DMS114 treated with DMSO at 0.1 percent for 48 hours (cell line): ENCODE measurements at regions not wholly inside any gene's neighbourhood (a gene's known extent, or its start where the extent isn't known, plus 50 kb on each side); places are given as distances from the start of the nearest gene placed in this dataset.

Source experiments
- DNase-seq: peaks from one replicate; lab custom pipeline; 2025; ENCODE audit not compliant: unreplicated experiment; lab: John Stamatoyannopoulos, UW

GRCh38 chr4:166481055-166481454, 608.0 kb downstream of the TLL1 start:
- no peak for DNase-seq

- no peak for DNase-seq
Measured at GRCh38 chr4:166481739-166482138, 608.7 kb downstream of the TLL1 start.

DNA sequence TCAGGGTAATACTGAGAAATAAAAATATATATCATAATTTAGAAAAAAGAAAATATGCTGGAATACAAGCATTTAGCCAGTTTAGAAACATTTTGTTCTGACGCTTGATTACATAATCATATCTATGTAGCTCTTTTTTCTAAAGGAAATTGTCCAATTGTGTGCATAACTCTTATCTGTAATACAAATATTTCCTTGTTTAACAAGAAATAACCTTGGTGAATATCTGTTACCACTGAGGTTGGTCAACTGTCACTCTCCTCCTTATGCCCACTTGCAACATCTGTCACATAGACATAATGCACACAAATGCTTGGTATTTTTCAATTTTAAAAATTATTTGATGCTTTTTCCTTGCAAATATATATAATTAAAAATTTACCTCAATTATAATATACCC, 609.7 kb downstream of the TLL1 start:
- DNase-seq = no peak

DNA sequence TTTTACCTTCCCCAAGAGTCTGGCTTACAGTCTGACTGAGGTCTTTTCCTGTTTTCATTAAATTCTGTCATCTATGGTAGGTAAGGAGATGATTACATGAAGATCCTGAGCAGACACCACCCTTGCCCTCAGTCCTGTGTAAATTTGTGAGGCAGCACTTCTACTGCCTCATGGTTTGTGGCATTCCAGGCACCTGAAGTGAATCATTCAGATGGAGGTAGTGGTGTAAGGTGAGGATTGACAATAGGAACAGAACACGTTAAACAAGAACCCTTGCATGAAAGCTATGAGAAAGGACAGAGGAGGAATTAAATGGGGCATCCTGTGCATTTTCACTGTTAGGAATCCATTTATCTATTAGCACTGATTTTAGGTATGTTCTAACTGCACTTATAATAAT, 618.6 kb downstream of the TLL1 start:
- DNase-seq = no peak

DNA sequence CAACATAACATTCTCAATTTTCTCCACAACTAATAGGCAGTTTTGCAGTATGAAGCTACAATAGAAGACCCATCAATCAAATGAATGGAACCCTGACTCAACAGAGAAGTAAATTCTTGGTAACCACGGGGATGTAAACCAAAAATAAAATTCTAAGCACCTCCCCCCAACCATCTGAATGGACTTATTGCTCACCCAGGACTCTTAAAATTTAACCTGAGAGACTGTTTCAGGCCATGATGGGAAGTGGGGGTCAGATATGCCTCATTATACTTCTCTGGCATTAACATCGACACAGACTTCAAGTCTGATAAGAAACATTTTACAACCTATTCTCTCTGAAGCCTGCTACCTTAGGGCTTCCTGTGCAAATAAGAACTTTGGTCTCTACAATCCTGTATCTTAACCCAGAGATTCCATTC, 620.9 kb downstream of the TLL1 start:
- no peak for DNase-seq

- DNase-seq = no peak
Measured at GRCh38 chr4:166498546-166498945, 625.5 kb downstream of the TLL1 start.

DNA sequence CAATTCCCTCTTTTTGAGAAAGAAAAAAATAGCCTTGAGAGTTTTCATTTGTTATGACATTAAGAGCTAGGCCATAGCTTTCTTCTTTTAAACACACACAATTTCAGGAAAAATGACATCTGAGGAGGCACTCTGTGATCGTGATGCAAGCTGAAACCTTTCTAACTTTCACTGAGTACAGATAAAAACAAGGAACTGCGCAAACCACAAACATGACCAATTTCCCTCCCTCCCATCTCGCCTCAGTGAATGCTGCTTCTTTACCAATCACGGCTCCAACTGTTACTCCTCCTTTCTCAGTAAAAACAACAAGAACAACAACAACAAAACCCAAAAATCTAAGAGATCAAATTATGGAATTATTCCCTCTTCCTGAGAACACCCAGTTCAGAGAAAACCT, 626.8 kb downstream of the TLL1 start:
- no peak for DNase-seq

DNA sequence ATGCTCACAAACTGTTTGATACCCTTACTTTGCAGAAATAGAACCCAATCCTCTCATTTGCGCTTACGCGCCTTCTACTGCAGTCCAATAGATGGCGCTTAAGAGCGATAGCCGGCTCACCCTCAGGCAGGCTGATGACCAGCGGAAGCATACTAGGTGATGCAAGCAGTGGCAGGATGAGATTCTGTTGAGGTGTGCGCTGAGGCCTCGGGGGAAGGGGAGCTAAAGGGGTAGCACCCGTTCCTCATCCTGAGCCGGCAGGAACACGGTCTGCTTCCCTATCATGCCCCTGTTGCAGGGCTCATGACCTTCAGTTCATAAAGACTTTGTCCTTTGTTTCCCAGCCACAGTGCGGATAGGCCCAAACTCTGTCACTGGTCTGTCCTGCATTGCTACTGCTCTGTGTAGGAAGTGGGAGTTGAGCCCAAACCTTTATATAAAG, 628.9 kb downstream of the TLL1 start:
- no peak for DNase-seq

- no peak for DNase-seq
Measured at GRCh38 chr4:166502660-166503059, 629.6 kb downstream of the TLL1 start.

GRCh38 chr4:166506051-166506450, 633.0 kb downstream of the TLL1 start:
- DNase-seq = no peak

GRCh38 chr4:166512267-166512666, 639.2 kb downstream of the TLL1 start:
- DNase-seq = no peak

GRCh38 chr4:166518315-166518714, 645.3 kb downstream of the TLL1 start:
- DNase-seq = no peak

- DNase-seq = no peak
Measured at GRCh38 chr4:166518776-166519175, 645.7 kb downstream of the TLL1 start.

- DNase-seq = no peak
Measured at GRCh38 chr4:166519774-166520173, 646.7 kb downstream of the TLL1 start.

GRCh38 chr4:166527500-166527899, 654.5 kb downstream of the TLL1 start:
- DNase-seq = no peak

DNA sequence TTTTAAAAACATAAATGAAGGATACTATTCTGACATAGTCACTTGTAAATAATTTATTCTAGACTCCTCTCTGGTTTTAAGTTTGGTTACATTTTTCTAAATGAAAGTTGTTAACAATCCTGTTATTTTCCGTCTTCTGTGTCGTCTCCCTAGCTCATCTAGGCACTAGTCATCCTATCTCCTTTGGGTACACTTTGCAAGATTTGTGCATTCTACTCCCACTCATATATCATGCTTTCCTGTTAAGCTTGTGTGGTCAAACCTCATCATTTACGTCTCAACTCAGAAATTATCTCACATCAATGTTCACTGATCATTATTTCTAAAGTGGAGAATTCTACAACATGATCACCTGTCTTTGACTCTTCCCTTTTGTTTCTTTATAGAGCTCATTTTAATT, 658.7 kb downstream of the TLL1 start:
- DNase-seq = no peak

DNA sequence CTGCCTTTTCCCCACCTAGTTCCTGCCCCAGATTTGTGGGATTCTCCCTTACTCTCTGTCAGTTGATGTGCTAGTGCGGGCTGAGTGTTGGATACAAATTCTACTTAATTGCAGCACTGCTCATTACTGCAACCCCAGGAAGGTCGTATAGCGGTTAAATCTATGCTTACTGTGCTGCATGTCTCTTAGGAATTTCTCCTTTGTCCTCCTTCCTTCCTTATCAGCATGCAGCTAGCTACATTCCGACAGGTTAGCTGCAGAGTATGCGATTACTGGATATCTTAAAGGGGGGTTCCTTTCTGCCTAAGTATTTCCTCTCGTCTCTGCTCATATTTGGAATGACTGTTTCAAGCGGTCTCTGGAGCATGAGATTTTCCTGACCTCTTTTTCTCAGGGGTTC, 662.8 kb downstream of the TLL1 start:
- DNase-seq = no peak

- DNase-seq = no peak
Measured at GRCh38 chr4:166538491-166539005, 665.5 kb downstream of the TLL1 start.

GRCh38 chr4:166546009-166546408, 673.0 kb downstream of the TLL1 start:
- no peak for DNase-seq

- no peak for DNase-seq
Measured at GRCh38 chr4:166577639-166578038, 656.7 kb downstream of the SPOCK3 start.

- DNase-seq = no peak
Measured at GRCh38 chr4:166585491-166585890, 648.8 kb downstream of the SPOCK3 start.

GRCh38 chr4:166594326-166594946, 639.9 kb downstream of the SPOCK3 start:
- peak; percentile 5 for DNase-seq

DNA sequence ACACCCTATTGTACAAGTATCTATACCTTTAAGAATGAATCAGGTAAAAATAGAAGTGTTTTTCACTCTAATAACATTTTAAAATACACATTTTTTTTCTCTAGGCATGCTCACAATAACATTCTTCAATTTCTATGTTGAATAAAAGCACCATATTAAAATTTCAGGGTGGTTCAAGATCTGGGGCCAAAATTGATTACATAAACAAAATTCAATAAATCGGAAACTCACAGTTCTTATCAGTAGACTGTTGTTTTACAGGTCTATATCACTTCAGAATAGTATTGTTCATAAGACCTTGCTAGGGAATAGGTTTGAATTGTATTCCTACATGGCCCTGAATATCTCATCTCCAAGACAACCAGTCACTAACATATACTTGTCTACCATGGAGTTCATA, 634.0 kb downstream of the SPOCK3 start:
- DNase-seq = no peak
